ENCODE measurements at regions not wholly inside any gene's neighbourhood (a gene's known extent, or its start where the extent isn't known, plus 50 kb on each side); places are given as distances from the start of the nearest gene placed in this dataset.

DNA sequence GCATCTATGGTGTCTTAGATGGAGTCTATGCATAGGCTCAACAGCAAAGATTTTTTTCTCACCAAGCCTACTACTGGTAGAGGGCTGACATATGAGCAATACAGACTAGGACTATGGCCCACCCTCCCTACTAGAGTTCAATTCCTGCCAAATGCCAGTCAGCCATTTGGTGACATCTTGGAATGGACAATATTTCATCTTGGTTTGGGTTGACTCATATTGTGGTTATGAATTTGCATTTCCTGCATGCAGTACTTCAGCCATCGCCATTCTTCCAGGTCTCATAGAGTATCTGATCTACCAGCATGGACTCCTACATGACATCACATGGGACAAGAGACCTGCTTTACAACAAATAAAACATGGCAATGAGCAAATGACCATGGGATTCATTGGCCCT, 778.1 kb upstream of the SOX9 start:
- TF ChIP-seq, protein P1, sequence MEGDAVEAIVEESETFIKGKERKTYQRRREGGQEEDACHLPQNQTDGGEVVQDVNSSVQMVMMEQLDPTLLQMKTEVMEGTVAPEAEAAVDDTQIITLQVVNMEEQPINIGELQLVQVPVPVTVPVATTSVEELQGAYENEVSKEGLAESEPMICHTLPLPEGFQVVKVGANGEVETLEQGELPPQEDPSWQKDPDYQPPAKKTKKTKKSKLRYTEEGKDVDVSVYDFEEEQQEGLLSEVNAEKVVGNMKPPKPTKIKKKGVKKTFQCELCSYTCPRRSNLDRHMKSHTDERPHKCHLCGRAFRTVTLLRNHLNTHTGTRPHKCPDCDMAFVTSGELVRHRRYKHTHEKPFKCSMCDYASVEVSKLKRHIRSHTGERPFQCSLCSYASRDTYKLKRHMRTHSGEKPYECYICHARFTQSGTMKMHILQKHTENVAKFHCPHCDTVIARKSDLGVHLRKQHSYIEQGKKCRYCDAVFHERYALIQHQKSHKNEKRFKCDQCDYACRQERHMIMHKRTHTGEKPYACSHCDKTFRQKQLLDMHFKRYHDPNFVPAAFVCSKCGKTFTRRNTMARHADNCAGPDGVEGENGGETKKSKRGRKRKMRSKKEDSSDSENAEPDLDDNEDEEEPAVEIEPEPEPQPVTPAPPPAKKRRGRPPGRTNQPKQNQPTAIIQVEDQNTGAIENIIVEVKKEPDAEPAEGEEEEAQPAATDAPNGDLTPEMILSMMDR (conservative IDR thresholded peaks at IDR 0.05; ENCODE audit: low read depth, low read length), result no peak
- no peak for TF ChIP-seq EZH2 (IDR thresholded peaks at IDR 0.05; ENCODE audit: low read length, unreplicated experiment)
